SK-N-SH (cell line): ENCODE measurements at regions not wholly inside any gene's neighbourhood (a gene's known extent, or its start where the extent isn't known, plus 50 kb on each side); places are given as distances from the start of the nearest gene placed in this dataset.

Source experiments
- CTCF ChIA-PET: fragments of 300-600, 350-600 bp; formaldehyde crosslinking; extraction: SDS; loops from one replicate; lab custom pipeline; 2021; lab: Yijun Ruan, JAX
- POLR2A ChIA-PET: fragments of 350-600 bp; sonication (Branson Sonifier 250); formaldehyde crosslinking; extraction: SDS; loops from one replicate; lab custom pipeline; 2020; ENCODE audit warnings: antibody characterized with exemption, inconsistent platforms; lab: Yijun Ruan, JAX
- DNase-seq: peaks from one replicate; pipeline ENCODE4 v3.0.0; 2012
- H2AFZ ChIP-seq: fragments of 200-600 bp; sonication (generic); 2 replicates; pipeline ENCODE4 v1.8.1; 2016; ENCODE audit warnings: antibody characterized with exemption, mild to moderate bottlenecking, low read depth
- H3F3A ChIP-seq: fragments of 200-600 bp; sonication (generic); replicated peaks from 2 replicates; pipeline ENCODE3; 2016; ENCODE audit warnings: antibody characterized with exemption, mild to moderate bottlenecking; ENCODE audit not compliant: insufficient read depth
- H3K27ac ChIP-seq, 2 experiments: fragments of 200-500 bp in 1 of 2; fragments of 200-600 bp in 1 of 2; sonication (Bioruptor generic) in 1 of 2; sonication (generic), shearing (Covaris generic) in 1 of 2; 2 replicates each; pipeline versions ENCODE4 v1.5.1 to v1.6.1; 2014 to 2016; ENCODE audit warnings: low read depth in 2 of 2, inconsistent platforms in 1 of 2, low read length in 1 of 2, mild to moderate bottlenecking in 1 of 2, mixed read lengths in 1 of 2
- H3K27me3 ChIP-seq: fragments of 200-600 bp; sonication (generic), shearing (Covaris generic); 2 replicates; pipeline ENCODE4 v1.6.1; 2016; ENCODE audit warnings: mixed run types; ENCODE audit not compliant: insufficient read depth
- H3K36me3 ChIP-seq, 2 experiments: fragments of 200-500 bp in 1 of 2; fragments of 200-600 bp in 1 of 2; sonication (Bioruptor generic) in 1 of 2; sonication (generic) in 1 of 2; replicated peaks in 1 of 2; 2 replicates each; pipeline versions ENCODE3 to v1.5.1; 2014 to 2016; ENCODE audit warnings: low read length in 1 of 2, mild to moderate bottlenecking in 1 of 2; ENCODE audit not compliant: insufficient read depth in 2 of 2, control insufficient read depth in 1 of 2
- H3K4me1 ChIP-seq, 2 experiments: fragments of 200-500 bp in 1 of 2; fragments of 200-600 bp in 1 of 2; sonication (Bioruptor generic) in 1 of 2; sonication (generic), shearing (Covaris generic) in 1 of 2; 2 replicates each; pipeline versions ENCODE4 v1.5.1 to v1.6.1; 2014 to 2016; ENCODE audit warnings: low read depth in 1 of 2, low read length in 1 of 2, mixed run types in 1 of 2; ENCODE audit not compliant: insufficient read depth in 2 of 2, control insufficient read depth in 1 of 2
- H3K4me2 ChIP-seq: fragments of 200-600 bp; sonication (generic), shearing (Covaris generic); 2 replicates; pipeline ENCODE4 v1.6.1; 2017; ENCODE audit warnings: mixed run types
- H3K4me3 ChIP-seq, 2 experiments: fragments of 200-500 bp in 1 of 2; fragments of 200-600 bp in 1 of 2; sonication (Bioruptor generic) in 1 of 2; sonication (generic), shearing (Covaris generic) in 1 of 2; 2 replicates each; pipeline versions ENCODE4 v1.5.1 to v1.8.1; 2014 to 2016; ENCODE audit warnings: low read depth in 2 of 2, inconsistent platforms in 1 of 2, low read length in 1 of 2, mild to moderate bottlenecking in 1 of 2, mixed read lengths in 1 of 2, moderate library complexity in 1 of 2
- H3K79me2 ChIP-seq: fragments of 200-600 bp; sonication (generic); 2 replicates; pipeline ENCODE4 v1.8.1; 2017; ENCODE audit warnings: mild to moderate bottlenecking; ENCODE audit not compliant: insufficient read depth
- H3K9ac ChIP-seq: fragments of 200-600 bp; sonication (generic); 2 replicates; pipeline ENCODE4 v1.6.1; 2017; ENCODE audit warnings: mixed run types
- H3K9me2 ChIP-seq: fragments of 200-600 bp; sonication (generic); 2 replicates; pipeline ENCODE4 v1.6.1; 2017; ENCODE audit warnings: mixed run types
- H3K9me3 ChIP-seq: fragments of 200-600 bp; sonication (generic); 2 replicates; pipeline ENCODE4 v1.6.1; 2017; ENCODE audit warnings: mixed run types, mild to moderate bottlenecking, moderate library complexity
- H4K20me1 ChIP-seq: fragments of 200-600 bp; sonication (generic); 2 replicates; pipeline ENCODE4 v1.6.1; 2017; ENCODE audit warnings: mild to moderate bottlenecking, mixed run types; ENCODE audit not compliant: insufficient read depth
- CHD2 ChIP-seq: fragments of 150-350 bp; IDR thresholded peaks from 2 replicates; pipeline ENCODE4 v1.6.1; 2018; ENCODE audit warnings: low read length; ENCODE audit not compliant: partially characterized antibody
- FOXM1 ChIP-seq: IDR thresholded peaks from 2 replicates; pipeline ENCODE4 v1.4.0; 2012; ENCODE audit warnings: low read depth, mild to moderate bottlenecking
- GATA2 ChIP-seq: sonication (generic); formaldehyde crosslinking; IDR thresholded peaks from 2 replicates; pipeline ENCODE4 v1.5.0; 2020; ENCODE audit warnings: mild to moderate bottlenecking, missing genetic modification reagents
- IRF3 ChIP-seq: fragments of 150-350 bp; IDR thresholded peaks from 2 replicates; pipeline ENCODE4 v1.6.1; 2016; ENCODE audit warnings: mild to moderate bottlenecking, low read depth, low read length
- MEF2A ChIP-seq: IDR thresholded peaks from 2 replicates; pipeline ENCODE4 v1.4.0; 2012; ENCODE audit warnings: low read depth, borderline replicate concordance
- MXI1 ChIP-seq: IDR thresholded peaks from 2 replicates; pipeline ENCODE4 v1.6.1; 2012; ENCODE audit warnings: mild to moderate bottlenecking, low read depth, low read length, improper control_type of control experiment
- NFIC ChIP-seq: IDR thresholded peaks from 2 replicates; pipeline ENCODE4 v1.4.0; 2012; ENCODE audit warnings: borderline replicate concordance
- NRF1 ChIP-seq: IDR thresholded peaks from 2 replicates; pipeline ENCODE4 v1.6.1; 2012; ENCODE audit warnings: low read depth, mild to moderate bottlenecking, low read length
- PBX3 ChIP-seq: IDR thresholded peaks from 2 replicates; pipeline ENCODE4; 2012
- SMC3 ChIP-seq: IDR thresholded peaks from 2 replicates; pipeline ENCODE4 v1.6.1; 2012; ENCODE audit warnings: low read depth, low read length, improper control_type of control experiment
- TEAD4 ChIP-seq: IDR thresholded peaks from 2 replicates; pipeline ENCODE4 v1.4.0; 2012; ENCODE audit warnings: mild to moderate bottlenecking, borderline replicate concordance; ENCODE audit not compliant: insufficient read depth
- YY1 ChIP-seq: IDR thresholded peaks from 2 replicates; pipeline ENCODE4 v1.4.0; 2012; ENCODE audit warnings: low read depth, mild to moderate bottlenecking
- whole genome bisulfite sequencing: methylation state at CpG from one replicate; pipeline ENCODE4 v1.1.6; 2017; ENCODE audit warnings: low lambda C conversion rate; 5-methylcytosine and 5-hydroxymethylcytosine counted together
- TF ChIP-seq, protein P1 (sequence below): IDR thresholded peaks from 2 replicates; pipeline ENCODE4 v1.6.1; 2012; ENCODE audit warnings: mild to moderate bottlenecking, low read depth, low read length, moderate library complexity

DNA sequence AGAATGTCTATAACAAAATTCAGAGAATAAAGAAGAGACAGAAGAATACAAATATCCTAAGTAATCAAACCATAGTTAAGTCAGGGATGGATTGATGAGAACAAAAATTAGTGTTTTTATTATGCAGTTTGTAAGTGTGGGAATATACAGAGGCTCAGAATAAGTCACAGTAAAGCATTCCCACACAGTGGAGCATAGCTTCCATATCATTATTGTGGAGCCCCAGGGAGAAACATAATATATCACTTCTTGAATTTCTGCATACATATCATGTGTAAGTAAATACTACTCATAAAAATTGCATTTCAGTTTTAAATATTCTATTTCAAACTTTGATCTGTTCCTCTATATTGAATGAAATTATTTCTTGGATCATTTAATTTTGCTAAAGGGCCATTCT, 790.4 kb downstream of the PLA2G4A start (continued):
- no peak for TF ChIP-seq IRF3
- TF ChIP-seq CHD2 = no peak
- no peak for TF ChIP-seq NRF1
- TF ChIP-seq SMC3 = no peak

- Histone ChIP-seq H3K36me3 (no peaks in the 10 kb centered on the region), H3K9me3 (no peaks in the 10 kb centered on the region), H3K9me2 (no peaks in the 10 kb centered on the region), H3F3A (no peaks in the 10 kb centered on the region), H3K27me3 (no peaks in the 10 kb centered on the region), H3K4me3 (no peak overlapping the region), H3K27ac (no peak overlapping the region), H3K79me2 (no peaks in the 10 kb centered on the region), H3K9ac (no peak overlapping the region), H3K4me1 (peaks cover 0 to 2% of the 10 kb centered on the region in 2 experiments; a peak in 1 of 4 replicates), H2AFZ (no peak overlapping the region), H3K4me2 (no peak overlapping the region), H4K20me1 (no peaks in the 10 kb centered on the region)
- TF ChIP-seq YY1 (no peak), IRF3 (no peak), MEF2A (no peak), MXI1 (no peak), PBX3 (no peak), TEAD4 (no peak), FOXM1 (no peak), NFIC (no peak), GATA2 (CRISPR knock-in tag) (no peak)
- TF ChIP-seq, protein P1, sequence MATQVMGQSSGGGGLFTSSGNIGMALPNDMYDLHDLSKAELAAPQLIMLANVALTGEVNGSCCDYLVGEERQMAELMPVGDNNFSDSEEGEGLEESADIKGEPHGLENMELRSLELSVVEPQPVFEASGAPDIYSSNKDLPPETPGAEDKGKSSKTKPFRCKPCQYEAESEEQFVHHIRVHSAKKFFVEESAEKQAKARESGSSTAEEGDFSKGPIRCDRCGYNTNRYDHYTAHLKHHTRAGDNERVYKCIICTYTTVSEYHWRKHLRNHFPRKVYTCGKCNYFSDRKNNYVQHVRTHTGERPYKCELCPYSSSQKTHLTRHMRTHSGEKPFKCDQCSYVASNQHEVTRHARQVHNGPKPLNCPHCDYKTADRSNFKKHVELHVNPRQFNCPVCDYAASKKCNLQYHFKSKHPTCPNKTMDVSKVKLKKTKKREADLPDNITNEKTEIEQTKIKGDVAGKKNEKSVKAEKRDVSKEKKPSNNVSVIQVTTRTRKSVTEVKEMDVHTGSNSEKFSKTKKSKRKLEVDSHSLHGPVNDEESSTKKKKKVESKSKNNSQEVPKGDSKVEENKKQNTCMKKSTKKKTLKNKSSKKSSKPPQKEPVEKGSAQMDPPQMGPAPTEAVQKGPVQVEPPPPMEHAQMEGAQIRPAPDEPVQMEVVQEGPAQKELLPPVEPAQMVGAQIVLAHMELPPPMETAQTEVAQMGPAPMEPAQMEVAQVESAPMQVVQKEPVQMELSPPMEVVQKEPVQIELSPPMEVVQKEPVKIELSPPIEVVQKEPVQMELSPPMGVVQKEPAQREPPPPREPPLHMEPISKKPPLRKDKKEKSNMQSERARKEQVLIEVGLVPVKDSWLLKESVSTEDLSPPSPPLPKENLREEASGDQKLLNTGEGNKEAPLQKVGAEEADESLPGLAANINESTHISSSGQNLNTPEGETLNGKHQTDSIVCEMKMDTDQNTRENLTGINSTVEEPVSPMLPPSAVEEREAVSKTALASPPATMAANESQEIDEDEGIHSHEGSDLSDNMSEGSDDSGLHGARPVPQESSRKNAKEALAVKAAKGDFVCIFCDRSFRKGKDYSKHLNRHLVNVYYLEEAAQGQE = no peak
- POLR2A ChIA-PET = no interaction called here
- 51% methylated on average over 3 of the region's 3 CpGs for WGBS
- no peak for DNase-seq
- CTCF ChIA-PET = interaction anchor here (0.8 kb wide), 1 partner anchor 33 kb away, joined by 3 read pairs; no protein-coding TSS in a partner anchor
Observed at GRCh38 chr1:187621951-187622350, 793.2 kb downstream of the PLA2G4A start.
